GM23248 (cell line): ENCODE measurements at regions not wholly inside any gene's neighbourhood (a gene's known extent, or its start where the extent isn't known, plus 50 kb on each side); places are given as distances from the start of the nearest gene placed in this dataset.

Source experiments
- DNase-seq: peaks from one replicate; pipeline ENCODE4 v3.0.0-alpha.2; 2015
- H2AFZ ChIP-seq: fragments of 200-600 bp; sonication (generic); 2 replicates; pipeline ENCODE4 v1.6.1; 2016; ENCODE audit warnings: antibody characterized with exemption
- H3F3A ChIP-seq: fragments of 200-600 bp; sonication (generic); 2 replicates; pipeline ENCODE4 v1.6.1; 2016; ENCODE audit warnings: mild to moderate bottlenecking, antibody characterized with exemption, mixed run types; ENCODE audit not compliant: insufficient read depth
- H3K27ac ChIP-seq: fragments of 200-600 bp; sonication (generic); 2 replicates; pipeline ENCODE4 v1.5.1; 2016; ENCODE audit warnings: mild to moderate bottlenecking
- H3K27me3 ChIP-seq: fragments of 200-600 bp; sonication (generic); replicated peaks from 2 replicates; pipeline ENCODE4 v1.6.1; 2016; ENCODE audit warnings: mild to moderate bottlenecking; ENCODE audit not compliant: insufficient read depth
- H3K36me3 ChIP-seq: fragments of 200-600 bp; sonication (generic); 2 replicates; pipeline ENCODE4 v1.6.1; 2016; ENCODE audit warnings: low read depth, mild to moderate bottlenecking
- H3K4me1 ChIP-seq: fragments of 200-600 bp; sonication (generic); 2 replicates; pipeline ENCODE4 v1.6.1; 2016; ENCODE audit warnings: mild to moderate bottlenecking; ENCODE audit not compliant: insufficient read depth
- H3K4me2 ChIP-seq: fragments of 200-600 bp; sonication (generic); one replicate; pipeline ENCODE4 v1.6.1; 2016; ENCODE audit warnings: mild to moderate bottlenecking; ENCODE audit not compliant: unreplicated experiment
- H3K4me3 ChIP-seq: fragments of 200-600 bp; sonication (generic); 2 replicates; pipeline ENCODE4 v1.5.1; 2016; ENCODE audit warnings: mild to moderate bottlenecking
- H3K79me2 ChIP-seq: fragments of 200-600 bp; sonication (generic); 2 replicates; pipeline ENCODE4 v1.6.1; 2016; ENCODE audit warnings: mild to moderate bottlenecking; ENCODE audit not compliant: insufficient read depth
- H3K9ac ChIP-seq: fragments of 200-600 bp; sonication (generic); 2 replicates; pipeline ENCODE4 v1.6.1; 2016; ENCODE audit warnings: mild to moderate bottlenecking
- H3K9me2 ChIP-seq: fragments of 200-600 bp; sonication (generic); 2 replicates; pipeline ENCODE4 v1.6.1; 2016; ENCODE audit warnings: mixed run types, mild to moderate bottlenecking, moderate library complexity; ENCODE audit not compliant: insufficient read depth
- H3K9me3 ChIP-seq: fragments of 200-600 bp; sonication (generic); one replicate; pipeline ENCODE4 v1.6.1; 2017; ENCODE audit warnings: low read depth
- H4K20me1 ChIP-seq: fragments of 200-600 bp; sonication (generic); 2 replicates; pipeline ENCODE4 v1.6.0; 2016; ENCODE audit not compliant: insufficient read depth
- EZH2 ChIP-seq: fragments of 200-600 bp; sonication (generic); IDR thresholded peaks from 2 replicates; pipeline ENCODE4 v1.6.1; 2018; ENCODE audit warnings: antibody characterized with exemption, mild to moderate bottlenecking; ENCODE audit not compliant: insufficient read depth, poor library complexity, severe bottlenecking
- EZH2phosphoT487 ChIP-seq: fragments of 200-600 bp; sonication (generic); IDR thresholded peaks from 2 replicates; pipeline ENCODE4 v1.6.1; 2018; ENCODE audit warnings: antibody characterized with exemption, moderate library complexity, mild to moderate bottlenecking, low read depth; ENCODE audit not compliant: insufficient read depth
- WGBS, 2 experiments: methylation state at CpG; one replicate each; pipeline ENCODE4 v1.1.6; 2015 to 2017; ENCODE audit warnings: low lambda C conversion rate in 2 of 2, low coverage in 1 of 2; ENCODE audit errors: missing lambda C conversion rate in 2 of 2; 5-methylcytosine and 5-hydroxymethylcytosine counted together
- in situ Hi-C: fragments of 300-500 bp; cut with MboI; formaldehyde crosslinking; loops from 2 replicates; pipeline ENCODE4 v1.15.0; 2020

DNA sequence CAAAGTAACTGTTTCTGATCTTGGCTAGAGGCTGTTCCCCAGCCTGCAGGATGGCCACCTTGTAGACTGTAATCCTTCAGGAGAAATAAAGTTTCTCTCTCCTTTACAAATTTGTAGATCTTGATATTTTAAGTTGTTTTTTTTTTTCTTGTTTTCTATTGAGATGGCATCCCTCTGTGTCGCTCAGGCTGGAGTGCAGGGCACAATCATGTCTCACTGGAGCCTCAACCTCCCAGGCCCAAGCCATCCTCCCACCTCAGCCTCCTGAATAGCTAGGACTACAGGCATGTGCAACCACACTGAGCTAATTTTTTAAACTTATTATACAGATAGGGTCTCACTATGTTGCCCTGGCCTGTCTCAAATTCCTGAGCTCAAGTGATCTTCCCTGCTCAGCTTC is 389.8 kb upstream of the LRRC4C start:
- Histone ChIP-seq H3K9ac (no peak overlapping the region), H3K9me2 (no peaks in the 10 kb centered on the region), H3K27ac (no peak overlapping the region), H3K4me2 (no peak overlapping the region), H3F3A (no peaks in the 10 kb centered on the region), H3K79me2 (no peaks in the 10 kb centered on the region), H3K4me3 (no peak overlapping the region), H3K36me3 (no peaks in the 10 kb centered on the region), H3K9me3 (no peaks in the 10 kb centered on the region), H2AFZ (no peak overlapping the region), H3K4me1 (no peaks in the 10 kb centered on the region), H3K27me3 (no peaks in the 10 kb centered on the region), H4K20me1 (no peaks in the 10 kb centered on the region)
- WGBS, 2 experiments = 10 to 19% methylated on average over 1 of the region's 1 CpG
- in situ Hi-C loops = no loop called here
- no peak for TF ChIP-seq EZH2phosphoT487
- TF ChIP-seq EZH2 = no peak
- no peak for DNase-seq

DNA sequence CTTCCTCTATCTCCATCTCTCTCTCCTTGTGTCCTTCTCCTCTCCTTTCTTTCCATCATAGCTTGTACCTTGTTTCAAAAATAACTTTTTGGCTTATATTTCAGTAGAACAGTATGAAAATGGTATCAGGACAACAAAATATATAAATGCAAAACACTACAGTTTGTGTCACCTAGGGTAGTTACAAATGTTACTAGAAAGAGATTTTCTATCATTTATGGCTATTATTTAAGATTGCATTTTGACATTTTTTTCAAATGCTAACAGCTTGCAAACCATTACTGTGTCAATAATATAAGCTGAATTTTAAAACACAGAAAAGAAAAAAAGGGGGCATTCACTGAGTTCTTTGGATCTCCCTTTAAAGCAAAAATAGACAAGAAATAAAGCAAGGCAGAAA is 392.3 kb upstream of the LRRC4C start:
- H3K4me3 ChIP-seq = no peak overlapping the region
- TF ChIP-seq EZH2 (no peak), EZH2phosphoT487 (no peak)
- H3K9ac ChIP-seq = no peak overlapping the region
- DNase-seq = no peak
- no peak overlapping the region for H2AFZ ChIP-seq
- no peaks in the 10 kb centered on the region for H3K27me3 ChIP-seq
- no peaks in the 10 kb centered on the region for H3F3A ChIP-seq
- H3K4me1 ChIP-seq = no peaks in the 10 kb centered on the region
- H3K36me3 ChIP-seq = no peaks in the 10 kb centered on the region
- H3K9me3 ChIP-seq = no peaks in the 10 kb centered on the region
- H3K27ac ChIP-seq = no peak overlapping the region
- no peaks in the 10 kb centered on the region for H3K9me2 ChIP-seq
- no peaks in the 10 kb centered on the region for H4K20me1 ChIP-seq
- in situ Hi-C loops = no loop called here
- no peaks in the 10 kb centered on the region for H3K79me2 ChIP-seq
- no peak overlapping the region for H3K4me2 ChIP-seq

DNA sequence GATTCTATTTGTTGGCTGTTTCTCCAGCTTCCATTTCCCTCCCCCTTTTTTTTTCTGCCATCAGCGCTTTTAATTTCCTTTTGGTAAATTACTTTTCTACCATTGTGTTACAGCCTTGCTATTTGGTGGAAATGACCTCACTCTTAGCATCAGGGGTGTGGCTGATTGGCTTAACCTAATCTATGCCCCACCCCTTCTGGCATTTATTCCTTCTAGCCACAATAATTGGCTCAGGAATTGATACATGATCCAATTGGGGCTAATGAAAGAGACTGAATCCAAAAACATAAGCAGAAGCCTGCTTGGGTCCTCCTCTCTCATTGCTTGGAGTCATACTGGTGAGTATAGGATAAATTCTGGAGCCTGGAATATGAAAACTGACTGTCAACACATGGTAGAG is 402.4 kb upstream of the LRRC4C start:
- TF ChIP-seq EZH2 (no peak), EZH2phosphoT487 (no peak)
- no peak overlapping the region for H2AFZ ChIP-seq
- WGBS, 2 experiments = 21 to 23% methylated on average over 1 of the region's 1 CpG
- no peak overlapping the region for H3K9ac ChIP-seq
- no peak overlapping the region for H3K4me2 ChIP-seq
- H3K79me2 ChIP-seq = no peaks in the 10 kb centered on the region
- no peak for DNase-seq
- no peaks in the 10 kb centered on the region for H3K27me3 ChIP-seq
- in situ Hi-C loops = no loop called here
- no peak overlapping the region for H3K27ac ChIP-seq
- no peaks in the 10 kb centered on the region for H3K4me1 ChIP-seq
- H3F3A ChIP-seq = no peaks in the 10 kb centered on the region
- H4K20me1 ChIP-seq = no peaks in the 10 kb centered on the region
- no peaks in the 10 kb centered on the region for H3K9me3 ChIP-seq
- no peak overlapping the region for H3K4me3 ChIP-seq
- no peaks in the 10 kb centered on the region for H3K36me3 ChIP-seq
- H3K9me2 ChIP-seq = no peaks in the 10 kb centered on the region

DNA sequence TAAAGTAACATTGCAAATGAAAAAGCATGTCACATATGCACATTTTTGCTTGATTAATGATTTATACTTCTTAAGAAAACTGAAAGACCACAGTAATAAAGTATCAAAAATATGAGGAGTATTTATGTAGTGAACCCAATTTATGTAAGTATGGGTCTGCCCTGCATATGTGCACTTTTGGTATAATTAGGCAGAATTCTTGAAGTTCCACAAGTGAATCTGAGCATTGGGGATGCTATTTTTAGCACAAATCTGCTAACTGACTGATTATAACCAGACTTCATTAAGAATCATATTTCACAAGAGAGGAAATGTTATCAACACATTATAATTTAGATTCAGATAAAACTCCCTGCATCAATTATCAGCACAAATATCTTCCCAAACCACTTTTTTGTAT is 407.1 kb upstream of the LRRC4C start:
- H3K9me3 ChIP-seq = no peaks in the 10 kb centered on the region
- no peaks in the 10 kb centered on the region for H3K4me1 ChIP-seq
- no peak overlapping the region for H3K9ac ChIP-seq
- H3K79me2 ChIP-seq = no peaks in the 10 kb centered on the region
- in situ Hi-C loops = no loop called here
- H3F3A ChIP-seq = no peaks in the 10 kb centered on the region
- no peak overlapping the region for H2AFZ ChIP-seq
- TF ChIP-seq EZH2phosphoT487 (no peak), EZH2 (no peak)
- H3K27ac ChIP-seq = no peak overlapping the region
- no peaks in the 10 kb centered on the region for H3K9me2 ChIP-seq
- H3K4me2 ChIP-seq = no peak overlapping the region
- no peak for DNase-seq
- no peaks in the 10 kb centered on the region for H3K36me3 ChIP-seq
- no peaks in the 10 kb centered on the region for H4K20me1 ChIP-seq
- H3K27me3 ChIP-seq = no peaks in the 10 kb centered on the region
- H3K4me3 ChIP-seq = no peak overlapping the region

DNA sequence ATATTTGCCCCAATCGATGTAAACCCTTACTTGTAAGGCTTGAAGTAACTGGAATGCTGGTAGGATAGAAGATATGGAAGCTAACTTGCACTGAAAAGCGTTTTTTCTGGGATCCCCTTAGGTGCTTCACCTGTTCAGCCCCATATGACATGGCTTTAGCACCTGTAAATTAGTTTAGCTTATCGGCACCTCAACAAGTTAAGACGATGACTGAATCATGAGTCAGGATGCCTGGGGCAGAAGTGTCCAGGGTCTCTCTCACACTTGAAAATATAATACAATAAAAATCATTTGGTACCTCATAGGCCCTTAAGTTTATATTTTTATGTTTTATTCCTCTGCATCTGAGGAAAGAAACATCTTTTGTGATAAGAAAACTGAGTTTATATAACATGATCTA is 409.2 kb upstream of the LRRC4C start:
- in situ Hi-C loops = no loop called here

More for the DNA sequence above, 409.2 kb upstream of the LRRC4C start:
- Histone ChIP-seq H3K9ac (no peak overlapping the region), H3K4me2 (no peak overlapping the region), H3K4me1 (no peaks in the 10 kb centered on the region), H3K27me3 (no peaks in the 10 kb centered on the region), H3F3A (no peaks in the 10 kb centered on the region), H3K79me2 (no peaks in the 10 kb centered on the region), H3K27ac (no peak overlapping the region), H2AFZ (no peak overlapping the region), H4K20me1 (no peaks in the 10 kb centered on the region), H3K36me3 (no peaks in the 10 kb centered on the region), H3K9me3 (no peaks in the 10 kb centered on the region), H3K9me2 (no peaks in the 10 kb centered on the region), H3K4me3 (no peak overlapping the region)
- DNase-seq = no peak
- WGBS, 2 experiments = 38 to 41% methylated on average over 4 of the region's 4 CpGs
- TF ChIP-seq EZH2 = no peak
- no peak for TF ChIP-seq EZH2phosphoT487
